Neuronal stem cell (in vitro differentiated cells): ENCODE measurements at regions not wholly inside any gene's neighbourhood (a gene's known extent, or its start where the extent isn't known, plus 50 kb on each side); places are given as distances from the start of the nearest gene placed in this dataset.

Experiments used
- DNase-seq: peaks from one replicate; pipeline ENCODE4 v3.0.0-alpha.2; 2013; ENCODE audit warnings: low spot score
- H2AFZ ChIP-seq: one replicate; pipeline ENCODE4 v1.6.1; 2013; ENCODE audit warnings: mild to moderate bottlenecking, low read length, inconsistent platforms
- H2AK5ac ChIP-seq: 2 replicates; pipeline ENCODE4 v1.6.1; 2013; ENCODE audit warnings: low read depth, mild to moderate bottlenecking, inconsistent platforms, low read length, moderate library complexity, mixed read lengths
- H2BK120ac ChIP-seq: 2 replicates; pipeline ENCODE4 v1.6.1; 2013; ENCODE audit warnings: low read depth, mild to moderate bottlenecking, inconsistent platforms, low read length, moderate library complexity, mixed read lengths
- H2BK12ac ChIP-seq: one replicate; pipeline ENCODE4 v1.6.1; 2013; ENCODE audit warnings: low read length, inconsistent platforms
- H2BK15ac ChIP-seq: 2 replicates; pipeline ENCODE4 v1.6.1; 2013; ENCODE audit warnings: mild to moderate bottlenecking, low read length, inconsistent platforms, mixed read lengths
- H2BK5ac ChIP-seq: one replicate; pipeline ENCODE4 v1.6.1; 2013; ENCODE audit warnings: inconsistent platforms, mild to moderate bottlenecking, low read length, moderate library complexity
- H3K14ac ChIP-seq: one replicate; pipeline ENCODE4 v1.6.1; 2013; ENCODE audit warnings: low read length, inconsistent platforms
- H3K18ac ChIP-seq: 2 replicates; pipeline ENCODE4 v1.6.1; 2013; ENCODE audit warnings: low read length, inconsistent platforms
- H3K23ac ChIP-seq: 2 replicates; pipeline ENCODE4 v1.6.1; 2013; ENCODE audit warnings: low read depth, mild to moderate bottlenecking, mixed read lengths, low read length, inconsistent platforms; ENCODE audit not compliant: poor library complexity
- H3K27ac ChIP-seq: replicated peaks from 3 replicates; pipeline ENCODE4 v1.5.1; 2013; ENCODE audit warnings: low read length, inconsistent platforms
- H3K27me3 ChIP-seq, 3 experiments: 2 replicates each; pipeline ENCODE4 v1.6.1; 2013; ENCODE audit warnings: low read length in 3 of 3, mild to moderate bottlenecking in 2 of 3, inconsistent platforms in 1 of 3, low read depth in 1 of 3, mixed read lengths in 1 of 3, moderate library complexity in 1 of 3; ENCODE audit not compliant: control insufficient read depth in 3 of 3, insufficient read depth in 3 of 3
- H3K36me3 ChIP-seq, 2 donors: replicated peaks in 1 of 2; 2 replicates each; pipeline ENCODE4 v1.6.1; 2013; ENCODE audit warnings: low read length in 2 of 2; ENCODE audit not compliant: control insufficient read depth in 2 of 2, insufficient read depth in 2 of 2
- H3K4ac ChIP-seq: 2 replicates; pipeline ENCODE4 v1.6.1; 2013; ENCODE audit warnings: inconsistent platforms, mild to moderate bottlenecking, low read length, moderate library complexity
- H3K4me1 ChIP-seq, 2 donors: 1 replicate in 1 of 2; 2 replicates in 1 of 2; pipeline ENCODE4 v1.6.1; 2013; ENCODE audit warnings: low read length in 2 of 2, low read depth in 1 of 2; ENCODE audit not compliant: control insufficient read depth in 2 of 2, insufficient read depth in 1 of 2
- H3K4me2 ChIP-seq: one replicate; pipeline ENCODE4 v1.6.1; 2013; ENCODE audit warnings: mild to moderate bottlenecking, low read length, inconsistent platforms; ENCODE audit not compliant: insufficient read depth, poor library complexity, severe bottlenecking
- H3K4me3 ChIP-seq, 2 donors: 2 replicates each; pipeline ENCODE4 v1.5.1; 2013; ENCODE audit warnings: low read length in 2 of 2, mild to moderate bottlenecking in 2 of 2, inconsistent platforms in 1 of 2, moderate library complexity in 1 of 2
- H3K79me1 ChIP-seq: one replicate; pipeline ENCODE4 v1.6.1; 2013; ENCODE audit warnings: low read depth, mild to moderate bottlenecking, inconsistent platforms, low read length, moderate library complexity
- H3K9ac ChIP-seq: one replicate; pipeline ENCODE4 v1.6.1; 2013; ENCODE audit warnings: mild to moderate bottlenecking, low read depth, low read length, inconsistent platforms; ENCODE audit not compliant: poor library complexity
- H3K9me3 ChIP-seq, 2 donors: replicated peaks in 1 of 2; 2 replicates each; pipeline versions ENCODE3 to v1.6.1; 2013; ENCODE audit warnings: low read length in 2 of 2, mild to moderate bottlenecking in 2 of 2, inconsistent platforms in 1 of 2, low read depth in 1 of 2, mixed read lengths in 1 of 2, moderate library complexity in 1 of 2; ENCODE audit not compliant: control insufficient read depth in 2 of 2, insufficient read depth in 1 of 2
- H4K8ac ChIP-seq: one replicate; pipeline ENCODE4 v1.6.1; 2013; ENCODE audit warnings: low read depth, mild to moderate bottlenecking, inconsistent platforms, low read length, moderate library complexity
- H4K91ac ChIP-seq: one replicate; pipeline ENCODE4 v1.6.1; 2013; ENCODE audit warnings: low read length, low read depth, mild to moderate bottlenecking, inconsistent platforms; ENCODE audit not compliant: poor library complexity
- WGBS, 2 donors: extraction: QIAGEN DNeasy Blood & Tissue Kit; methylation state at CpG; one replicate each; pipeline ENCODE4 v1.1.7; 2013; ENCODE audit warnings: missing lambda C conversion rate in 2 of 2, mixed read lengths in 1 of 2; ENCODE audit not compliant: insufficient read length in 2 of 2, insufficient replicate concordance in 1 of 2; ENCODE audit errors: extremely low coverage in 2 of 2; 5-methylcytosine and 5-hydroxymethylcytosine counted together

GRCh38 chr1:194908643-194909042, 1699.6 kb downstream of the KCNT2 start:
- Histone ChIP-seq H3K4me1 (no peaks in the 10 kb centered on the region), H3K14ac (no peak overlapping the region), H3K23ac (no peak overlapping the region), H4K91ac (no peak overlapping the region), H4K8ac (no peak overlapping the region), H2AK5ac (no peak overlapping the region), H3K18ac (no peak overlapping the region), H3K27ac (no peak overlapping the region), H3K4me2 (no peak overlapping the region), H2BK15ac (no peak overlapping the region), H3K9ac (no peak overlapping the region), H3K27me3 (no peaks in the 10 kb centered on the region), H2BK120ac (no peak overlapping the region), H2BK12ac (no peak overlapping the region), H3K9me3 (no peaks in the 10 kb centered on the region), H3K4me3 (no peak overlapping the region), H3K36me3 (no peaks in the 10 kb centered on the region), H3K79me1 (no peaks in the 10 kb centered on the region), H2AFZ (no peak overlapping the region), H2BK5ac (no peak overlapping the region), H3K4ac (no peak overlapping the region)
- no peak for DNase-seq
- no CpG with 5 or more reads among the region's 1 CpG for WGBS, 2 donors

DNA sequence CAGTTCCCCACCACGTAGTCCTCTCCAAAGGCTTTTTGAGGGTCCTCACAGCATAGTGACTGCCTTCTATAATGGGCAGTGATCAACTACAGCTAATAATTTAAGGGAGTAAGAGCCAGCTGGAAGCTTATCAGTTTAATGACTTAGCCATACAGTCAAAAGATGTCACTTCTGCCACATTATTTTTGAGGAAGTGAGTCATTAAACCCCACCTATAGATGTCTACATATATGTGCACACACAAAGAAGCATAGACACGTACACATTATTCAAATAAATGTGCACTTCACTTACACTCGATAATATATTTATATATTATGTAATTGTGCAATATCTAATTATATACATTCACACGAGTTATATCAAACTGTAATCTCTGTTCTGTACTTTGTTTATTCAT, 1704.7 kb downstream of the KCNT2 start:
- Histone ChIP-seq H2BK120ac (no peak overlapping the region), H2AK5ac (no peak overlapping the region), H4K8ac (no peak overlapping the region), H3K79me1 (no peaks in the 10 kb centered on the region), H2BK5ac (no peak overlapping the region), H3K18ac (no peak overlapping the region), H3K4me3 (no peak overlapping the region), H3K4me1 (no peaks in the 10 kb centered on the region), H3K4ac (no peak overlapping the region), H3K9ac (no peak overlapping the region), H3K9me3 (no peaks in the 10 kb centered on the region), H2BK12ac (no peak overlapping the region), H3K23ac (no peak overlapping the region), H3K14ac (no peak overlapping the region), H3K27me3 (no peaks in the 10 kb centered on the region), H3K36me3 (no peaks in the 10 kb centered on the region), H3K4me2 (no peak overlapping the region), H3K27ac (no peak overlapping the region), H4K91ac (no peak overlapping the region), H2BK15ac (no peak overlapping the region), H2AFZ (no peak overlapping the region)
- no CpG with 5 or more reads among the region's 4 CpGs for WGBS, 2 donors
- no peak for DNase-seq

GRCh38 chr1:194889310-194889709, 1702.9 kb upstream of the B3GALT2 start:
- Histone ChIP-seq H3K4me3 (no peak overlapping the region), H4K91ac (no peak overlapping the region), H3K27ac (no peak overlapping the region), H2BK120ac (no peak overlapping the region), H2AFZ (no peak overlapping the region), H3K79me1 (no peaks in the 10 kb centered on the region), H2BK5ac (no peak overlapping the region), H2BK12ac (no peak overlapping the region), H2AK5ac (no peak overlapping the region), H2BK15ac (no peak overlapping the region), H3K27me3 (no peaks in the 10 kb centered on the region), H3K4ac (no peak overlapping the region), H3K9me3 (peaks cover 3 to 9% of the 10 kb centered on the region in 2 donors), H3K14ac (no peak overlapping the region), H3K4me1 (no peaks in the 10 kb centered on the region), H3K36me3 (no peaks in the 10 kb centered on the region), H3K4me2 (no peak overlapping the region), H3K18ac (no peak overlapping the region), H3K23ac (no peak overlapping the region), H4K8ac (no peak overlapping the region), H3K9ac (no peak overlapping the region)
- no CpG with 5 or more reads among the region's 3 CpGs for WGBS, 2 donors
- DNase-seq: no peak

DNA sequence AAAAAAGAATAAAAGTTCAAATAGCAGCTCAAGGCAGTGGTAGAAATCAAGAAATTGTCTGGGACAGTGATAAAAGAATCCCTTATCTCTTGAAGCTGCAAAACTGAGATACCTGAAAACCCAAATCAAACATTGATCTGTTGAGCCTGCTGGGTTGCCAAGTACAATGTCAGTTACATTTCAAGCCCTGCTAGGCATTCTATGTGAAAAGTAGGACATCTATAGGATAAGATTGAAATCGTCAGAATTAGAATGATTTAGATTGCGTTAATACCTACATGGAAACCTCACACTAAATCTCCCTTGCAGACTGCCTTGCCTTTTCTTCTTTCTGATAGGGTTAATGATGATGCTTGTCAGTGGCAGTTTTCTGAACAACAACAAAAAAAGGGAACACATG, 1684.4 kb upstream of the B3GALT2 start:
- Histone ChIP-seq H2BK120ac (no peak overlapping the region), H4K8ac (no peak overlapping the region), H3K23ac (no peak overlapping the region), H3K36me3 (no peaks in the 10 kb centered on the region), H3K9me3 (no peaks in the 10 kb centered on the region), H2BK5ac (no peak overlapping the region), H2BK15ac (no peak overlapping the region), H3K9ac (no peak overlapping the region), H3K4me3 (no peak overlapping the region), H3K27me3 (no peaks in the 10 kb centered on the region), H2BK12ac (no peak overlapping the region), H3K4me1 (no peaks in the 10 kb centered on the region), H4K91ac (no peak overlapping the region), H3K27ac (no peak overlapping the region), H2AK5ac (no peak overlapping the region), H3K79me1 (no peaks in the 10 kb centered on the region), H3K14ac (no peak overlapping the region), H3K4ac (no peak overlapping the region), H2AFZ (no peak overlapping the region), H3K4me2 (no peak overlapping the region), H3K18ac (no peak overlapping the region)
- DNase-seq: no peak
- no CpG with 5 or more reads among the region's 2 CpGs for WGBS, 2 donors
